T-helper 17 cell (primary cell): ENCODE measurements at regions not wholly inside any gene's neighbourhood (a gene's known extent, or its start where the extent isn't known, plus 50 kb on each side); places are given as distances from the start of the nearest gene placed in this dataset.

ENCODE experiments used
- ATAC-seq: fragments of 150-1000 bp; cut with Tn5 transposase; 2 replicates; pipeline ENCODE4 v1.10.0; 2021; ENCODE audit warnings: mild to moderate bottlenecking, moderate library complexity
- DNase-seq, 3 donors: peaks; one replicate each; pipeline versions ENCODE4 v3.0.0 to v3.0.0-alpha.2; 2020 to 2021
- H3K9me3 ChIP-seq: one replicate; pipeline ENCODE4 v1.7.0; 2013; ENCODE audit warnings: low read length, mild to moderate bottlenecking; ENCODE audit not compliant: control insufficient read depth, poor library complexity, severe bottlenecking
- H3K27ac Mint-ChIP-seq: one replicate; pipeline ENCODE4 v1.8.0; 2022; ENCODE audit warnings: mild to moderate bottlenecking, moderate library complexity, mixed read lengths
- H3K27me3 Mint-ChIP-seq: one replicate; pipeline ENCODE4 v1.8.0; 2022; ENCODE audit warnings: mixed read lengths
- H3K36me3 Mint-ChIP-seq: one replicate; pipeline ENCODE4 v1.8.0; 2022; ENCODE audit warnings: low read depth, mixed read lengths
- H3K4me1 Mint-ChIP-seq: one replicate; pipeline ENCODE4 v1.8.0; 2022; ENCODE audit warnings: mild to moderate bottlenecking, mixed read lengths
- H3K4me3 Mint-ChIP-seq: one replicate; pipeline ENCODE4 v1.8.0; 2022; ENCODE audit warnings: mild to moderate bottlenecking, moderate library complexity, mixed read lengths

- Mint-ChIP-seq H3K4me1 (peaks cover 19% of the 10 kb centered on the region), H3K4me3 (no peak overlapping the region), H3K27ac (no peak overlapping the region), H3K27me3 (peaks cover 22% of the 10 kb centered on the region), H3K36me3 (no peaks in the 10 kb centered on the region)
- H3K9me3 ChIP-seq: no peaks in the 10 kb centered on the region
- ATAC-seq: peak; percentile 99
- peak; percentile 47 to 77 (median 52) for DNase-seq
Observed at GRCh38 chr3:71875461-71875947, 90.6 kb upstream of the PROK2 start.

GRCh38 chr3:71874618-71875017 is 89.7 kb upstream of the PROK2 start:
- ATAC-seq (no peak), DNase-seq (no peak)
- Mint-ChIP-seq H3K36me3 (no peaks in the 10 kb centered on the region), H3K27me3 (peaks cover 16% of the 10 kb centered on the region), H3K4me1 (peaks cover 19% of the 10 kb centered on the region), H3K27ac (no peak overlapping the region), H3K4me3 (no peak overlapping the region)
- H3K9me3 ChIP-seq: no peaks in the 10 kb centered on the region

DNA sequence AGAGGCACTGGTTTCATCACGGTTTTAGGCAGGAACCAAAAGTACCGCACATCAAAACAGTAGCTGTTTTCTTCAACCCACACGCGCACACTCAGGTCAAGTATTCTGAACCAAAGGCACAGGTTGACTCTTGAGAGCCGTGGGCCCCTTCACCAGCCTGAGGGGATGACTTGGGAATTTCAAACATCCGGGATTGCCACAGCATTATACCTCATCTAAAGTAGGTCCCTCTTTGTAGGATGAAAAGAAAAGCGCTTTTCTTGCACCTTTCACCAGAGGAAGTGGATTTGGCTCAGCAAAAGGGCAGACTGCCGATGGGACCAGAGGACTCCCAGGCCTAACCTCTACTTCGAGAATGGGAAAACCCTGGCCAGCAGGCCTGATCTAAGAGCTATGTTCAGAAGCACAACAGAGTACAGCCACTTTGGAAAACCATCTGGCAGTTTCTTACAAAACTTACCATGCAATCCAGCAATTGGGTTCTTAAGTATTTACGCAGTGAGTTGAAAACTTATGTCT is 88.2 kb upstream of the PROK2 start:
- no peak for ATAC-seq
- Mint-ChIP-seq H3K36me3 (no peaks in the 10 kb centered on the region), H3K27me3 (peaks cover 2% of the 10 kb centered on the region), H3K4me3 (no peak overlapping the region), H3K27ac (peak overlapping the region; percentile 69), H3K4me1 (peaks cover 19% of the 10 kb centered on the region)
- DNase-seq: no peak
- no peaks in the 10 kb centered on the region for H3K9me3 ChIP-seq

DNA sequence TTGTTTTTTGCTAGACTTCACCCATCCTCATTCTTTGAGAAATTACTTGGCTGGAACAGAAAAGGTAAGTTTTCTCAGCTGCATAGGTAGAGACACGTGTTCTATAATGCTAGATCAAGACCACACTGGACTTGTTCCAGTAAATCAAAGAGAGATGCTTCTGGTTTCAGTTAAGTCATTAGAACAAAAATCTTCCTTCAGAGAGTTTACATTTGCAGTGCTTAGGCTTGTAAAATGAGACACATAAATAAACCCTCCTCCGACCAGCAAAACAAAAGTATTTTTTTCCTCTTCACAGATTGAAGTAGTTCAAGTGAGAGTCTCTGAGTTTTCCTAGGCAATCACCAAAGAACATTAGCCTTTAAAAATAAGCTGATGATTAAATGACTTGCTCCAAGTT is 87.3 kb upstream of the PROK2 start:
- DNase-seq (no peak), ATAC-seq (no peak)
- Mint-ChIP-seq H3K27me3 (no peaks in the 10 kb centered on the region), H3K4me1 (peaks cover 19% of the 10 kb centered on the region), H3K36me3 (no peaks in the 10 kb centered on the region), H3K27ac (peak overlapping the region; percentile 69), H3K4me3 (peak overlapping the region; percentile 70)
- H3K9me3 ChIP-seq: no peaks in the 10 kb centered on the region

DNA sequence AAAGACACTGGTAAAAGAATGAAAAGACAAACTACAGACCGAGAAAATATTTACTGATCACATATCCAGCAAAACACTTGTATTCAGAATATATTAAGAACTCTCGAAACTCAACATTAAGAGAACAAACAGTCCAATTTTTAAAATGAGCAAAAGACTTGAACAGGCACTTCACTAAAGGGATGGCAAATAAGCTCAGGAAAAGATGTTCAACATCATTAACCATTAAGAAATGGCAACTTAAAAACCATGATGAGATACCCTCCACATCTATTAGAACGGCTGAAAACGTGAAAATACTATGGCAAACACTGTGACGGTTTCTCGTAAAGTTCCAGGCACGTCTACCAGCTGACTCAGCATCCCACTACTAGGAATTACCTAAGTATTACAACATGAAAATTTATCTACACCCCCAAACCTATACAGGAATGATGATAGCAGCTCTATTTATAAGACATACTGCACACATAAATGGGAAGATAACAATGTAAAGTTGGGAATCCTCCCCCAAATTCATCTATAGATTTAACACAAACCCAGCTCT is 86.1 kb upstream of the PROK2 start:
- H3K4me1 Mint-ChIP-seq: peaks cover 15% of the 10 kb centered on the region
- H3K27ac Mint-ChIP-seq: no peak overlapping the region
- no peak for DNase-seq
- peaks cover 5% of the 10 kb centered on the region for H3K27me3 Mint-ChIP-seq
- H3K4me3 Mint-ChIP-seq: no peak overlapping the region
- H3K9me3 ChIP-seq: no peaks in the 10 kb centered on the region
- no peak for ATAC-seq
- no peaks in the 10 kb centered on the region for H3K36me3 Mint-ChIP-seq

DNA sequence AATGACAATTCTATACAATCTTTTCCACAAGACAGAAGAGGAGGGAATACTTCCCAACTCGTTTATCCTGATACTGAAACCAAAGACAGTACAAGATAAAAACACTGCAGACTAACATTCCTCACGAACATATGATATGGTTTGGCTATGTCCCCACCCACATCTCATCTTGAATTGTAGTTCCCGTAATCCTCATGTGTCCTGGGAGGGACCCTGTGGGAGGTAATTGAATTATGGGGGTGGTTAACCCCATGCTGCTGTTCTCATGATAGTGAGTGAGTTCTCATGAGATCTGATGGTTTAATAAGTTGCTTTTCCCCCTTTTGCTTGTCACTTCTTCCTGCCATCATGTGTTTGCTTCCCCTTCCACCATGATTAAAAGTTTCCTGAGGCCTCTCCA is 83.9 kb upstream of the PROK2 start:
- no peaks in the 10 kb centered on the region for H3K36me3 Mint-ChIP-seq
- no peaks in the 10 kb centered on the region for H3K9me3 ChIP-seq
- DNase-seq (no peak), ATAC-seq (no peak)
- H3K27ac Mint-ChIP-seq: no peak overlapping the region
- H3K4me1 Mint-ChIP-seq: peaks cover 13% of the 10 kb centered on the region
- H3K27me3 Mint-ChIP-seq: peaks cover 20% of the 10 kb centered on the region
- no peak overlapping the region for H3K4me3 Mint-ChIP-seq

DNA sequence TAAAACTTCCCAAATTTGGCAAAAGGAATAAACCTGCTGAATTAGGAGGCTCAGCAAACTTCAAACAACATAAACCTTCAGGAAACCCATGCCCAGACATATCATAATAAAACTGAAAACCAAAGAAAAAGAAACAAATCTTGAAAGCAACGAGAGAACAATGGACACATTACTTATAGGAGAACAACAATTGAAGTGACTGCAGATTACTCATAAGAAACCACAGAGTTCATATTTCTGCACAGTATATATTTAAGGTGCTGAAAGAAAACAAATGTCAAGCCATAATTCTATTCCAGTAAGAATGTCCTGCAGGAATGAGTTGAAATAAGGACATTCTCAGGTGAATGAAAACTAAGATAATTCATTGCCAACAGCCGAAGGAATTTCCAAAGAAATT is 80.8 kb upstream of the PROK2 start:
- Mint-ChIP-seq H3K27me3 (peaks cover 49% of the 10 kb centered on the region), H3K27ac (no peak overlapping the region), H3K4me3 (no peak overlapping the region), H3K36me3 (no peaks in the 10 kb centered on the region), H3K4me1 (peaks cover 3% of the 10 kb centered on the region)
- H3K9me3 ChIP-seq: no peaks in the 10 kb centered on the region
- ATAC-seq (no peak), DNase-seq (no peak)

DNA sequence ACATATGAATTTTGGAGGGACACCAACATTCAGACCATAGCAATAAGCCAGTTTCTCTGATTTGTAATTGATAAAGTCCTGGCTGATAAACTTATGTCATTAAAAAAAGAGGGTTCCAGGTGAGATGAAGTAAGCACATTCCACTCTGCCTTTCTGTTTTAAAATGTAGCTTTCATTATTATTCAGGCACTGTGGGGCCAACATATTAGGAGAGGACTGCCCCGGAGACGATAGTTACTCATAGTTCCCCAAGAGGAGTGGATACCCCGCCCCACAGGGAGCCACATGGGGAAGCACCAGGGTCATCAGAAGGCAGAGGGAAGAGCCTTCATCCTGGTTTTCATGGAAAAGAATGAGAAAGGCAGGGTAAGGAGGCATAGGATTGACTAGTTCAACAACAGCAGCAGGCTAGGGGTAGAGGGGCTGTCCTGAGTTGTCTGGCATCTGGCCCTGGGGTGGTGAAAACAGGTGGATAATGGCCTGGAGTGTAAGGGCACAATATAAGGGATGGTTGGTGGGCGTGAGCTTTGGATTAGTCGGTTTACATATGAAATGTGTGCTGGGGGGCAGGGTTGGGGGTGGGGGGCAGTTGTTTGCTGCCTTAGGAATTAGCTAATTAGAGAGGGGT is 78.7 kb upstream of the PROK2 start:
- peaks cover 2% of the 10 kb centered on the region for H3K36me3 Mint-ChIP-seq
- peaks cover 57% of the 10 kb centered on the region for H3K27me3 Mint-ChIP-seq
- H3K4me3 Mint-ChIP-seq: no peak overlapping the region

DNA sequence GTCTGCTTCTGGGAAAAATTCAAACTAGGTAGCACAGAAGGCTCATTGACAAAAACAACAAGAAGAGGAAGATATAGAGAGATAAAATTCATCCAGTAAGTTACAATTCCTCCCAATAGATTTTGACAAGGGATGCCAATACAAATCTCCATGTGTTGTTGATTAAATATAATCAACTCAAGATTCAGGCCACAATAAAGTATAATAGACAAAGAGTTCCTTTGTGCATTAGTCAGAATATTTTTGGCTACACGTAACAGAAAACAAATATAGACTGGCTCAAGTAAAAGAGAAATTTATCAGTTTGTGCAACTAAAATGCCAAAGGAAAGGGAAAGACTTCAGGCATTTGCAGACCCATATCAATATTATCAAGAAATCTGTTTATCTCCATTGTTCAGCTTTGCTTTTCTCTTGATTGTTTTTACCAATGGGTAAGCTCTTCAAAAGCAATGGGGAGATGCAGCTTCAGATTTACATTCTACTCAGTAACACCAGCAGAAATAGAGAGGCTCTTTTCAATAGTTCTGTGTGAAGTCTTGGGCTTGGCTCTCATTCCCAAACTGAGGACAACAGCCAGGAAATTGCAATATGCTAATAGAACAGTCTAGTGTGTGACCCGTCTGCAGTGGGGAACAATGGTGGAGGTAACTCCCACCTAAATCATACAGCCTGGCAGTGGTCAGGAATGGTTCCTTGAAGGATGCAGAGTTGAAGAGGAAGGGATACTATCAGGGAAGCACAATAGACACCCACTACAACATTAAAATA is 77.6 kb upstream of the PROK2 start:
- ATAC-seq: no peak

More for the DNA sequence above, 78.7 kb upstream of the PROK2 start:
- DNase-seq (no peak), ATAC-seq (no peak)
- H3K4me1 Mint-ChIP-seq: peaks cover 10% of the 10 kb centered on the region
- H3K9me3 ChIP-seq: no peaks in the 10 kb centered on the region
- H3K27ac Mint-ChIP-seq: no peak overlapping the region

DNA sequence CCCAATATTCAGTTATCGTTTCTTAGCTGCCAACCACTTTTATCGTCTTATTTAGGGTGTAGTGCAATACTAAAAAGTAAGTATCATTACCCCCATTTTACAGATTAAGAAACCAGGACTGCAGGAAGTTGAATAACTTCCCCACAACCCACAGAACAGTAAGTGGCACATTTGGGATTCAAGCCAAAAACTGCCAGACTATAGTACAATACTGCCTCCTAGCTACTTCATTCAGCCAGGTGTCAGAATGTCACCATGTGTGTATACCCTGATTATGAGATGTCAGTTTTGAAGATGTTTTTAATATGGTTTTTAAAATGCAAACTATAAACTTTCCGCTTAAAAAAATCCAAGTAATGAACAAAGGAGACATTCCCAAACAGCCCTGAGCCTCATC is 74.2 kb upstream of the PROK2 start:
- H3K9me3 ChIP-seq: no peaks in the 10 kb centered on the region
- H3K27me3 Mint-ChIP-seq: peaks cover 43% of the 10 kb centered on the region
- peaks cover 2% of the 10 kb centered on the region for H3K36me3 Mint-ChIP-seq
- peak overlapping the region; percentile 29 for H3K27ac Mint-ChIP-seq
- H3K4me1 Mint-ChIP-seq: peaks cover 16% of the 10 kb centered on the region
- ATAC-seq (peak; percentile 93), DNase-seq (peak in 1 of 3 donors; percentile 21)
- H3K4me3 Mint-ChIP-seq: no peak overlapping the region

More for the DNA sequence above, 77.6 kb upstream of the PROK2 start:
- no peak overlapping the region for H3K27ac Mint-ChIP-seq
- no peak overlapping the region for H3K4me3 Mint-ChIP-seq
- no peak for DNase-seq
- peaks cover 57% of the 10 kb centered on the region for H3K27me3 Mint-ChIP-seq
- H3K4me1 Mint-ChIP-seq: peaks cover 16% of the 10 kb centered on the region
- no peaks in the 10 kb centered on the region for H3K9me3 ChIP-seq
- peaks cover 2% of the 10 kb centered on the region for H3K36me3 Mint-ChIP-seq

GRCh38 chr3:71858503-71859122 is 73.7 kb upstream of the PROK2 start:
- no peaks in the 10 kb centered on the region for H3K9me3 ChIP-seq
- no peak for DNase-seq
- H3K27ac Mint-ChIP-seq: peak overlapping the region; percentile 29
- H3K27me3 Mint-ChIP-seq: peaks cover 40% of the 10 kb centered on the region
- peaks cover 2% of the 10 kb centered on the region for H3K36me3 Mint-ChIP-seq
- H3K4me3 Mint-ChIP-seq: no peak overlapping the region
- peaks cover 16% of the 10 kb centered on the region for H3K4me1 Mint-ChIP-seq
- ATAC-seq: no peak

GRCh38 chr3:71857956-71858355 is 73.0 kb upstream of the PROK2 start:
- peaks cover 2% of the 10 kb centered on the region for H3K36me3 Mint-ChIP-seq
- peaks cover 16% of the 10 kb centered on the region for H3K4me1 Mint-ChIP-seq
- ATAC-seq (no peak), DNase-seq (no peak)
- H3K27me3 Mint-ChIP-seq: peaks cover 34% of the 10 kb centered on the region
- no peak overlapping the region for H3K4me3 Mint-ChIP-seq
- H3K9me3 ChIP-seq: no peaks in the 10 kb centered on the region
- no peak overlapping the region for H3K27ac Mint-ChIP-seq

DNA sequence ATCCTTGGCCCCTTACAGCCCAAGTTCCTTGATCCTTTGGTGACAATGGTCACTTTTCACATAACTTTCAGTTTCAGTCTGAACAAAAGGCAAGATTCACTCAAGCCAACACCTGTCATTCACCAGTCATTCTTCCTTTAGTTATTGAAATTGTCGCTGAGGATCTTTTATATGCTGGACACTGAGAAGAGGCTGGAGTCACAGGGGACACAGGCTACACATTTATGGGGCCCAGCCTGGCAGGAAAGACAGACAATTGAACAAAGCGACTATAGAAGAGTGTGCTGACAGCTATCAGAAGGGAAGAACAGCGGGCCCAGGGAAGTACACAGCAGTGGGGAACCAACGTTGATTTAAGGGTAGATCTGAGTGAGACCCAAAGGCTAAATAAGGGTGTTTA is 69.8 kb upstream of the PROK2 start:
- Mint-ChIP-seq H3K4me3 (no peak overlapping the region), H3K36me3 (peaks cover 2% of the 10 kb centered on the region), H3K27me3 (peaks cover 13% of the 10 kb centered on the region), H3K4me1 (peaks cover 16% of the 10 kb centered on the region), H3K27ac (no peak overlapping the region)
- DNase-seq (no peak), ATAC-seq (no peak)
- H3K9me3 ChIP-seq: no peaks in the 10 kb centered on the region
